CD14-positive monocyte (primary cell): ENCODE measurements at regions not wholly inside any gene's neighbourhood (a gene's known extent, or its start where the extent isn't known, plus 50 kb on each side); places are given as distances from the start of the nearest gene placed in this dataset.

Experiments used
- DNase-seq, 3 donors: peaks; one replicate each; pipeline ENCODE4 v3.0.0-alpha.2; 2011 to 2022
- H2AFZ ChIP-seq: 2 replicates; pipeline ENCODE4 v1.6.0; 2012; ENCODE audit warnings: mild to moderate bottlenecking, low read depth, low read length, inconsistent platforms; ENCODE audit not compliant: insufficient read depth, poor library complexity, severe bottlenecking
- H3K27ac ChIP-seq, 2 donors: 1 replicate in 1 of 2; 2 replicates in 1 of 2; pipeline ENCODE4 v1.5.1; 2012 to 2013; ENCODE audit warnings: low read length in 2 of 2, control low read depth in 1 of 2, inconsistent platforms in 1 of 2, low read depth in 1 of 2, mild to moderate bottlenecking in 1 of 2
- H3K27me3 ChIP-seq, 2 donors: one replicate each; pipeline versions ENCODE4 v1.6.0 to v1.6.1; 2011 to 2013; ENCODE audit warnings: low read length in 2 of 2; ENCODE audit not compliant: control insufficient read depth in 2 of 2, insufficient read depth in 2 of 2
- H3K36me3 ChIP-seq, 2 donors: replicated peaks in 1 of 2; 1 replicate in 1 of 2; 2 replicates in 1 of 2; pipeline versions ENCODE4 v1.5.1 to v1.6.1; 2012 to 2013; ENCODE audit warnings: low read length in 2 of 2, control low read depth in 1 of 2, inconsistent platforms in 1 of 2, mild to moderate bottlenecking in 1 of 2; ENCODE audit not compliant: insufficient read depth in 2 of 2, control insufficient read depth in 1 of 2
- H3K4me1 ChIP-seq, 2 donors: 1 replicate in 1 of 2; 2 replicates in 1 of 2; pipeline versions ENCODE4 v1.5.1 to v1.6.1; 2012 to 2013; ENCODE audit warnings: low read length in 2 of 2, control low read depth in 1 of 2, inconsistent platforms in 1 of 2, mild to moderate bottlenecking in 1 of 2, moderate library complexity in 1 of 2; ENCODE audit not compliant: insufficient read depth in 2 of 2, control insufficient read depth in 1 of 2
- H3K4me2 ChIP-seq: replicated peaks from 2 replicates; pipeline ENCODE3; 2012; ENCODE audit warnings: low read length, moderate library complexity, mild to moderate bottlenecking; ENCODE audit not compliant: poor library complexity, severe bottlenecking; ENCODE audit errors: extremely low read depth
- H3K4me3 ChIP-seq, 3 experiments: fragments of 200-600 bp in 1 of 3; sonication (generic) in 1 of 3; replicated peaks in 1 of 3; 1 replicate in 2 of 3; 2 replicates in 1 of 3; pipeline ENCODE4 v1.5.1; 2011 to 2013; ENCODE audit warnings: low read length in 3 of 3, mild to moderate bottlenecking in 3 of 3, control low read depth in 2 of 3, low read depth in 2 of 3, inconsistent platforms in 1 of 3, moderate library complexity in 1 of 3
- H3K79me2 ChIP-seq: 2 replicates; pipeline ENCODE4 v1.6.0; 2012; ENCODE audit warnings: mild to moderate bottlenecking, control low read depth, inconsistent platforms, low read length, moderate library complexity; ENCODE audit not compliant: insufficient read depth
- H3K9ac ChIP-seq: 2 replicates; pipeline ENCODE4 v1.6.0; 2017; ENCODE audit warnings: low read length, mild to moderate bottlenecking; ENCODE audit not compliant: insufficient read depth, poor library complexity, severe bottlenecking
- H3K9me3 ChIP-seq, 2 donors: replicated peaks in 1 of 2; 1 replicate in 1 of 2; 2 replicates in 1 of 2; pipeline versions ENCODE4 v1.5.1 to v1.6.1; 2012 to 2013; ENCODE audit warnings: low read length in 2 of 2, control low read depth in 1 of 2; ENCODE audit not compliant: control insufficient read depth in 1 of 2, insufficient read depth in 1 of 2
- H4K20me1 ChIP-seq: 2 replicates; pipeline ENCODE4 v1.6.0; 2012; ENCODE audit warnings: mild to moderate bottlenecking, low read length, control low read depth, moderate library complexity; ENCODE audit not compliant: insufficient read depth
- H3K27ac Mint-ChIP-seq, 7 donors: one replicate each; pipeline ENCODE4 v1.8.0; 2020; ENCODE audit warnings: mild to moderate bottlenecking in 7 of 7, mixed read lengths in 7 of 7, moderate library complexity in 6 of 7, inconsistent platforms in 2 of 7
- H3K27me3 Mint-ChIP-seq, 3 donors: one replicate each; pipeline ENCODE4 v1.8.0; 2021 to 2022; ENCODE audit warnings: low read depth in 3 of 3, mild to moderate bottlenecking in 3 of 3, mixed read lengths in 3 of 3, moderate library complexity in 3 of 3, inconsistent platforms in 1 of 3
- H3K36me3 Mint-ChIP-seq, 2 donors: one replicate each; pipeline ENCODE4 v1.8.0; 2020; ENCODE audit warnings: mixed read lengths in 2 of 2, inconsistent platforms in 1 of 2, mild to moderate bottlenecking in 1 of 2
- H3K4me1 Mint-ChIP-seq: one replicate; pipeline ENCODE4 v1.8.0; 2020; ENCODE audit warnings: mild to moderate bottlenecking, mixed read lengths
- H3K4me3 Mint-ChIP-seq, 2 donors: one replicate each; pipeline ENCODE4 v1.8.0; 2020; ENCODE audit warnings: mild to moderate bottlenecking in 2 of 2, mixed read lengths in 2 of 2, moderate library complexity in 1 of 2
- H3K9me3 Mint-ChIP-seq, 7 donors: one replicate each; pipeline ENCODE4 v1.8.0; 2020 to 2022; ENCODE audit warnings: mixed read lengths in 7 of 7, mild to moderate bottlenecking in 6 of 7, moderate library complexity in 6 of 7, inconsistent platforms in 2 of 7
- CTCF ChIP-seq: fragments of 200-600 bp; IDR thresholded peaks from one replicate; pipeline ENCODE4 v1.8.0; 2022; ENCODE audit warnings: antibody characterized with exemption, mild to moderate bottlenecking
- WGBS: methylation state at CpG from one replicate; pipeline ENCODE4 v1.1.5; 2013; ENCODE audit warnings: missing lambda C conversion rate; ENCODE audit not compliant: insufficient coverage; 5-methylcytosine and 5-hydroxymethylcytosine counted together
- intact Hi-C, 2 donors: fragments of 100-400 bp; cut with micrococcal nuclease; formaldehyde crosslinking; loops; one replicate each; pipeline versions ENCODE4 v1.15.0 to v1.15.1; 2023

- no peak for DNase-seq
- H3K9me3 Mint-ChIP-seq: peaks cover 0 to 3% (median 0%) of the 10 kb centered on the region in 7 donors
- Histone ChIP-seq H2AFZ (no peak overlapping the region), H3K4me3 (no peak overlapping the region), H3K9me3 (no peaks in the 10 kb centered on the region), H4K20me1 (no peaks in the 10 kb centered on the region), H3K27ac (no peak overlapping the region), H3K4me1 (no peaks in the 10 kb centered on the region), H3K79me2 (no peaks in the 10 kb centered on the region), H3K27me3 (no peaks in the 10 kb centered on the region), H3K36me3 (no peaks in the 10 kb centered on the region), H3K9ac (no peak overlapping the region), H3K4me2 (no peak overlapping the region)
- H3K4me1 Mint-ChIP-seq: no peaks in the 10 kb centered on the region
- H3K4me3 Mint-ChIP-seq: no peak overlapping the region
- 16% methylated on average over 5 of the region's 10 CpGs for WGBS
- TF ChIP-seq CTCF: no peak
- H3K36me3 Mint-ChIP-seq: no peaks in the 10 kb centered on the region
- H3K27me3 Mint-ChIP-seq: peaks cover 0 to 15% (median 4%) of the 10 kb centered on the region in 3 donors
- intact Hi-C loops: no loop called here
- H3K27ac Mint-ChIP-seq: no peak overlapping the region
Measured at GRCh38 chr16:65521633-65522328, 399.9 kb upstream of the CDH11 start.

- no peak overlapping the region for H3K27ac ChIP-seq
- no peaks in the 10 kb centered on the region for H4K20me1 ChIP-seq
- no peaks in the 10 kb centered on the region for H3K9me3 ChIP-seq
- H3K27me3 ChIP-seq: no peaks in the 10 kb centered on the region
- intact Hi-C loops: no loop called here
- no peak overlapping the region for H3K27ac Mint-ChIP-seq
- peaks cover 0 to 5% (median 2%) of the 10 kb centered on the region in 7 donors for H3K9me3 Mint-ChIP-seq
- no peak overlapping the region for H3K4me3 ChIP-seq
- H2AFZ ChIP-seq: no peak overlapping the region
- H3K36me3 Mint-ChIP-seq: no peaks in the 10 kb centered on the region
- TF ChIP-seq CTCF: no peak
- H3K36me3 ChIP-seq: no peaks in the 10 kb centered on the region
- no peak overlapping the region for H3K4me3 Mint-ChIP-seq
- DNase-seq: no peak
- peaks cover 0 to 15% (median 4%) of the 10 kb centered on the region in 3 donors for H3K27me3 Mint-ChIP-seq
- no peaks in the 10 kb centered on the region for H3K4me1 Mint-ChIP-seq
- H3K79me2 ChIP-seq: no peaks in the 10 kb centered on the region
- H3K4me2 ChIP-seq: no peak overlapping the region
- WGBS: no CpG with 5 or more reads among the region's 1 CpG
- no peak overlapping the region for H3K9ac ChIP-seq
- no peaks in the 10 kb centered on the region for H3K4me1 ChIP-seq
Measured at GRCh38 chr16:65519402-65519801, 397.5 kb upstream of the CDH11 start.
